ENCODE measurements at regions not wholly inside any gene's neighbourhood (a gene's known extent, or its start where the extent isn't known, plus 50 kb on each side); places are given as distances from the start of the nearest gene placed in this dataset.

DNA sequence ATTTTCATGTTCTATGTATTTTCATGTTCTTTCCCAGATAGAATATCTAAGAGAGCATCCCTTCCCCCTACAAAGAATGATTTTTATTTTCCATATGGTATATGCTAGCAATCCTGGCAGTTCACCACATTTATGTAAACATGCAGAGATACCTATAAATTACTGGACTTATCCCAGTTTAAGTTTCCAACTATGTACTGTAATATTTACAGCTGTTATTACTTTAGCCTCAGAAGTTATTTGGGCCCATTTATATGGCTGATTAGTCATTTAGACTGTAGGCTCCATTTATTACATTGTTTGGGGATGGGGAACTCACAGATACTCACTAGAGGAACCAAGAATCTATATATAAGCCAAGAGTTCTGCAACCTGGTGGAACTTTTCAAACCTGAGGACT is 84.8 kb upstream of the WARS2 start:
- POLR2A ChIA-PET: no interaction called here
- CTCF ChIA-PET (ENCODE audit: low intra/inter-chr PET ratio): no interaction called here
- Histone ChIP-seq H3K79me2 (ENCODE audit: control insufficient read depth, insufficient read depth, low read length) (no peaks in the 10 kb centered on the region), H4K20me1 (replicated peaks; ENCODE audit: control insufficient read depth, insufficient read depth, low read length) (no peaks in the 10 kb centered on the region), H3K9me3 (replicated peaks; ENCODE audit: control insufficient read depth, insufficient read depth, low read depth, low read length) (no peaks in the 10 kb centered on the region), H3K4me3 (no peak overlapping the region), H3K9me1 (ENCODE audit: control insufficient read depth, insufficient read depth, low read length) (no peaks in the 10 kb centered on the region), H3K4me2 (ENCODE audit: insufficient read depth, low read length) (no peak overlapping the region), H3K4me1 (replicated peaks in 1 of 2; ENCODE audit: control insufficient read depth in 2 of 2, insufficient read depth in 2 of 2, low read length in 2 of 2) (no peaks in the 10 kb centered on the region), H3K36me3 (ENCODE audit: control insufficient read depth, insufficient read depth, low read length) (no peaks in the 10 kb centered on the region), H3K27me3 (ENCODE audit: control insufficient read depth in 2 of 2, insufficient read depth in 2 of 2, low read length in 2 of 2) (no peaks in the 10 kb centered on the region; a peak in 1 of 5 replicates), H3K27ac (ENCODE audit: extremely low read depth, low read depth, low read length) (no peak overlapping the region), H3K9ac (ENCODE audit: insufficient read depth in 1 of 2, low read depth in 2 of 2, low read length in 2 of 2) (no peak overlapping the region), H2AFZ (ENCODE audit: low read depth, low read length) (no peak overlapping the region)
- TF ChIP-seq TCF7L2 (IDR thresholded peaks at IDR 0.05; ENCODE audit: low read depth, low read length) (no peak), ZEB2 (IDR thresholded peaks at IDR 0.05) (no peak), FOXP4 (CRISPR knock-in tag; IDR thresholded peaks at IDR 0.05; ENCODE audit: borderline replicate concordance) (no peak), ETV1 (tag; conservative IDR thresholded peaks at IDR 0.05; ENCODE audit: low read depth) (no peak), TSHZ1 (CRISPR knock-in tag; IDR thresholded peaks at IDR 0.05) (no peak), FOXM1 (IDR thresholded peaks at IDR 0.05; ENCODE audit: low read depth) (no peak), FOXM1 (CRISPR knock-in tag; IDR thresholded peaks at IDR 0.05; ENCODE audit: low read depth) (no peak), NR0B1 (IDR thresholded peaks at IDR 0.05; ENCODE audit: partially characterized antibody) (no peak), FOS (IDR thresholded peaks at IDR 0.05; ENCODE audit: extremely low read depth, insufficient read length) (no peak), FOXJ2 (tag; IDR thresholded peaks at IDR 0.05) (no peak), TBP (optimal IDR thresholded peaks at IDR 0.05; ENCODE audit: low read depth, low read length) (no peak), U2AF1 (optimal IDR thresholded peaks at IDR 0.05; ENCODE audit: low read depth, low read length) (no peak), KAT8 (IDR thresholded peaks at IDR 0.05; ENCODE audit: low read depth) (no peak), BCOR (IDR thresholded peaks at IDR 0.05) (no peak), CREM (IDR thresholded peaks at IDR 0.05; ENCODE audit: low read depth) (no peak), BDP1 (IDR thresholded peaks at IDR 0.05; ENCODE audit: insufficient read depth, insufficient read length) (no peak), ZBTB2 (IDR thresholded peaks at IDR 0.05) (no peak), E2F3 (CRISPR knock-in tag; IDR thresholded peaks at IDR 0.05) (no peak), BHLHE40 (IDR thresholded peaks at IDR 0.05; ENCODE audit: low read length) (no peak)
- FAIRE-seq (no peak), ATAC-seq (no peak), DNase-seq (ENCODE audit: extremely low read depth in 1 of 4, low spot score in 3 of 4) (no peak)
- intact Hi-C loops (cut with micrococcal nuclease): no loop called here
- in situ Hi-C loops (cut with MboI): no loop called here
- BruUV-seq (replicated peaks): no TSS peak
